B cell (primary cell): ENCODE measurements at regions not wholly inside any gene's neighbourhood (a gene's known extent, or its start where the extent isn't known, plus 50 kb on each side); places are given as distances from the start of the nearest gene placed in this dataset.

Experiments
- ATAC-seq: fragments of 200-7000 bp; cut with Tn5 transposase; one replicate; pipeline ENCODE4 v1.10.0; 2021; ENCODE audit warnings: low read depth, mild to moderate bottlenecking, moderate number of reproducible peaks, moderate library complexity
- CTCF ChIA-PET: fragments of 350-600 bp; sonication (Branson Sonifier 250); formaldehyde crosslinking; loops from one replicate; lab custom pipeline; 2021; ENCODE audit warnings: antibody characterized with exemption, inconsistent platforms; lab: Charles Lee
- POLR2A ChIA-PET: fragments of 350-600 bp; sonication (Branson Sonifier 250); formaldehyde crosslinking; loops from one replicate; lab custom pipeline; 2021; ENCODE audit warnings: antibody characterized with exemption; lab: Charles Lee
- DNase-seq: peaks from one replicate; pipeline ENCODE4 v3.0.0; 2013
- H2AFZ ChIP-seq: 2 replicates; pipeline ENCODE4 v1.6.1; 2012; ENCODE audit warnings: mild to moderate bottlenecking, low read depth, low read length; ENCODE audit not compliant: insufficient read depth, poor library complexity, severe bottlenecking
- H3K27ac ChIP-seq, 2 donors: 1 replicate in 1 of 2; 2 replicates in 1 of 2; pipeline ENCODE4 v1.5.1; 2012 to 2013; ENCODE audit warnings: low read length in 2 of 2, mild to moderate bottlenecking in 2 of 2, moderate library complexity in 1 of 2
- H3K27me3 ChIP-seq, 4 experiments: fragments of 200-600 bp in 1 of 4; sonication (generic) in 1 of 4; replicated peaks in 1 of 4; 1 replicate in 2 of 4; 2 replicates in 2 of 4; pipeline versions ENCODE4 v1.6.1 to v1.7.0; 2013 to 2016; ENCODE audit warnings: low read length in 3 of 4, mild to moderate bottlenecking in 2 of 4, mixed read lengths in 1 of 4, moderate library complexity in 1 of 4; ENCODE audit not compliant: insufficient read depth in 4 of 4, control insufficient read depth in 3 of 4; ENCODE audit errors: control extremely low read depth in 1 of 4
- H3K36me3 ChIP-seq, 2 experiments: replicated peaks in 1 of 2; 1 replicate in 1 of 2; 2 replicates in 1 of 2; pipeline versions ENCODE4 v1.6.1 to v1.7.1; 2013; ENCODE audit warnings: low read length in 1 of 2; ENCODE audit not compliant: insufficient read depth in 2 of 2, control insufficient read depth in 1 of 2; ENCODE audit errors: control extremely low read depth in 1 of 2, extremely low read depth in 1 of 2
- H3K4me1 ChIP-seq, 2 donors: fragments of 200-600 bp in 1 of 2; sonication (generic) in 1 of 2; 1 replicate in 1 of 2; 2 replicates in 1 of 2; pipeline versions ENCODE4 v1.5.1 to v1.6.1; 2013 to 2017; ENCODE audit warnings: low read length in 2 of 2; ENCODE audit not compliant: control insufficient read depth in 2 of 2, insufficient read depth in 2 of 2
- H3K4me2 ChIP-seq: replicated peaks from 2 replicates; pipeline ENCODE3; 2012; ENCODE audit warnings: mild to moderate bottlenecking, low read depth, low read length; ENCODE audit not compliant: poor library complexity, severe bottlenecking
- H3K4me3 ChIP-seq, 5 experiments: fragments of 200-600 bp in 1 of 5; sonication (generic) in 1 of 5; 1 replicate in 3 of 5; 2 replicates in 2 of 5; pipeline versions ENCODE4 v1.5.1 to v1.7.0; 2011 to 2016; ENCODE audit warnings: low read length in 4 of 5, mild to moderate bottlenecking in 4 of 5, low read depth in 2 of 5, control low read depth in 1 of 5, moderate library complexity in 1 of 5; ENCODE audit not compliant: insufficient read depth in 1 of 5; ENCODE audit errors: control extremely low read depth in 1 of 5, extremely low read depth in 1 of 5
- H3K79me2 ChIP-seq: fragments of 200-600 bp; sonication (generic); one replicate; pipeline ENCODE4 v1.6.0; 2016; ENCODE audit warnings: low read length; ENCODE audit not compliant: control insufficient read depth, insufficient read depth
- H3K9ac ChIP-seq: fragments of 200-600 bp; sonication (generic); 2 replicates; pipeline ENCODE4 v1.6.1; 2017; ENCODE audit warnings: mild to moderate bottlenecking, low read length, moderate library complexity
- H3K9me3 ChIP-seq, 3 donors: one replicate each; pipeline versions ENCODE4 v1.6.1 to v1.7.1; 2013; ENCODE audit warnings: low read length in 2 of 3; ENCODE audit not compliant: control insufficient read depth in 2 of 3, insufficient read depth in 1 of 3; ENCODE audit errors: control extremely low read depth in 1 of 3
- H4K20me1 ChIP-seq: 2 replicates; pipeline ENCODE4 v1.6.0; 2012; ENCODE audit warnings: mild to moderate bottlenecking, low read length; ENCODE audit not compliant: insufficient read depth, control insufficient read depth, poor library complexity, severe bottlenecking
- H3K27ac Mint-ChIP-seq: one replicate; pipeline ENCODE4 v1.8.0; 2021; ENCODE audit warnings: mixed read lengths
- H3K27me3 Mint-ChIP-seq: one replicate; pipeline ENCODE4 v1.8.0; 2021; ENCODE audit warnings: mixed read lengths
- H3K4me1 Mint-ChIP-seq: one replicate; pipeline ENCODE4 v1.8.0; 2021; ENCODE audit warnings: mixed read lengths
- H3K4me3 Mint-ChIP-seq: one replicate; pipeline ENCODE4 v1.8.0; 2021; ENCODE audit warnings: mixed read lengths
- H3K9me3 Mint-ChIP-seq: one replicate; pipeline ENCODE4 v1.8.0; 2022; ENCODE audit warnings: mixed read lengths; ENCODE audit not compliant: insufficient read depth
- EZH2 ChIP-seq: IDR thresholded peaks from 2 replicates; pipeline ENCODE4 v1.6.1; 2012; ENCODE audit warnings: borderline replicate concordance, low read depth, mild to moderate bottlenecking, moderate library complexity, low read length; ENCODE audit not compliant: insufficient read depth, poor library complexity, severe bottlenecking
- WGBS: methylation state at CpG from one replicate; pipeline ENCODE4 v1.1.5; 2013; ENCODE audit warnings: missing lambda C conversion rate; ENCODE audit not compliant: insufficient coverage; 5-methylcytosine and 5-hydroxymethylcytosine counted together
- intact Hi-C: fragments of 100-400 bp; cut with micrococcal nuclease; formaldehyde crosslinking; loops from one replicate; pipeline ENCODE4 v1.10.0; 2022
- TF ChIP-seq, protein P1 (sequence below): fragments of 200-600 bp; IDR thresholded peaks from one replicate; pipeline ENCODE4 v1.8.0; 2022; ENCODE audit warnings: antibody characterized with exemption, mild to moderate bottlenecking

DNA sequence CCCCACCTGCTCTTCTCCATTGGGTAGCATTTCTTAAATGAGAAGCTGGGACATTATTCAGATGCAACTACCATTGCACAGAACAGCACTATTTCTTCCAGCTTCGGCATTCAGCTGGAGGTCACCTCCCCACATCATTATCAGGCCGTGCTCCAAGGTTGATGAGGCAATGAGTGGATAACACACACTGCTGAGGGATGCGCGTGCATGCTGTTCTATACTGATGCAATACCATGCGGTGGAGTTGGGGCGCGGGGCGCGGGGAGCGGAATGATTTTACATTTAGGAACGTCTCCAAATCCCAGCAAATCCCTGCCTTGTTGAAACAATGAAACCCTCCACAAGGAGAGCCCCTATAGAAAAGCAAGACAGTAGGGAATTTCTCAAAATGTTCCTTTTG, 283.4 kb downstream of the GRIN2B start:
- H3K4me1 Mint-ChIP-seq: no peaks in the 10 kb centered on the region
- Histone ChIP-seq H3K4me2 (no peak overlapping the region), H3K79me2 (no peaks in the 10 kb centered on the region), H2AFZ (no peak overlapping the region), H3K4me3 (no peak overlapping the region), H3K4me1 (no peaks in the 10 kb centered on the region), H3K27ac (no peak overlapping the region), H4K20me1 (no peaks in the 10 kb centered on the region), H3K9me3 (no peaks in the 10 kb centered on the region), H3K9ac (no peak overlapping the region), H3K36me3 (no peaks in the 10 kb centered on the region), H3K27me3 (peaks cover 0 to 10% (median 2%) of the 10 kb centered on the region in 4 experiments)
- H3K27ac Mint-ChIP-seq: no peak overlapping the region
- ATAC-seq (no peak), DNase-seq (no peak)
- no peak overlapping the region for H3K4me3 Mint-ChIP-seq
- H3K27me3 Mint-ChIP-seq: peaks cover 8% of the 10 kb centered on the region
- CTCF ChIA-PET: no interaction called here
- WGBS: 86% methylated on average over 1 of the region's 11 CpGs
- POLR2A ChIA-PET: no interaction called here
- intact Hi-C loops: no loop called here
- TF ChIP-seq, protein P1, sequence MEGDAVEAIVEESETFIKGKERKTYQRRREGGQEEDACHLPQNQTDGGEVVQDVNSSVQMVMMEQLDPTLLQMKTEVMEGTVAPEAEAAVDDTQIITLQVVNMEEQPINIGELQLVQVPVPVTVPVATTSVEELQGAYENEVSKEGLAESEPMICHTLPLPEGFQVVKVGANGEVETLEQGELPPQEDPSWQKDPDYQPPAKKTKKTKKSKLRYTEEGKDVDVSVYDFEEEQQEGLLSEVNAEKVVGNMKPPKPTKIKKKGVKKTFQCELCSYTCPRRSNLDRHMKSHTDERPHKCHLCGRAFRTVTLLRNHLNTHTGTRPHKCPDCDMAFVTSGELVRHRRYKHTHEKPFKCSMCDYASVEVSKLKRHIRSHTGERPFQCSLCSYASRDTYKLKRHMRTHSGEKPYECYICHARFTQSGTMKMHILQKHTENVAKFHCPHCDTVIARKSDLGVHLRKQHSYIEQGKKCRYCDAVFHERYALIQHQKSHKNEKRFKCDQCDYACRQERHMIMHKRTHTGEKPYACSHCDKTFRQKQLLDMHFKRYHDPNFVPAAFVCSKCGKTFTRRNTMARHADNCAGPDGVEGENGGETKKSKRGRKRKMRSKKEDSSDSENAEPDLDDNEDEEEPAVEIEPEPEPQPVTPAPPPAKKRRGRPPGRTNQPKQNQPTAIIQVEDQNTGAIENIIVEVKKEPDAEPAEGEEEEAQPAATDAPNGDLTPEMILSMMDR: no peak
- TF ChIP-seq EZH2: no peak
- H3K9me3 Mint-ChIP-seq: no peaks in the 10 kb centered on the region

DNA sequence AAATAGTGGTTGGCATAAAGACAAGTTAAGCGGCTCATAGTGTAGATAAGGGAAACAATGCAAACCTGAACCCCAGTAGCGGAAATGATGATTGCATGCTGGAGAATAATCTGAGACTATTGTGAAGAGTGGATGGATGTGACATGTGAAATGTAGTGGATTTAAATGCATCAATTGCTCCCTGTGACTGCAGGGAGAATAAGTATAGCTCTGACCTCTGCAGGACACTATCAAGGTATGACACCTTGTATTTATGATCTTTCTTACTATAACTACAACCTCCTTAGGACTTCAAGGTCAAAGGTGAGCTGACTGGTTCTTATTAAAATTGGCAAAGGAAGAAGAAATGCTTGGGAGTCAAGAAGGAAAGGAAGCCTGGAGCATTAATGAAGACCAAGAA, 285.6 kb downstream of the GRIN2B start:
- H3K4me1 ChIP-seq: no peaks in the 10 kb centered on the region
- no peak for DNase-seq
- H3K27me3 ChIP-seq: peaks cover 0 to 10% (median 2%) of the 10 kb centered on the region in 4 experiments
- intact Hi-C loops: no loop called here
- WGBS: 44% methylated on average over 2 of the region's 2 CpGs
- Mint-ChIP-seq H3K4me3 (no peak overlapping the region), H3K27ac (no peak overlapping the region), H3K9me3 (no peaks in the 10 kb centered on the region), H3K27me3 (peaks cover 23% of the 10 kb centered on the region), H3K4me1 (no peaks in the 10 kb centered on the region)
- H3K27ac ChIP-seq: no peak overlapping the region
- H3K79me2 ChIP-seq: no peaks in the 10 kb centered on the region
- TF ChIP-seq, protein P1: no peak
- H3K9ac ChIP-seq: no peak overlapping the region
- H3K4me3 ChIP-seq: no peak overlapping the region
- CTCF ChIA-PET: no interaction called here
- H2AFZ ChIP-seq: no peak overlapping the region
- H3K36me3 ChIP-seq: no peaks in the 10 kb centered on the region
- no peaks in the 10 kb centered on the region for H4K20me1 ChIP-seq
- no peaks in the 10 kb centered on the region for H3K9me3 ChIP-seq
- POLR2A ChIA-PET: no interaction called here
- ATAC-seq: no peak
- H3K4me2 ChIP-seq: no peak overlapping the region
